Neural progenitor cell (in vitro differentiated cells): ENCODE measurements at regions not wholly inside any gene's neighbourhood (a gene's known extent, or its start where the extent isn't known, plus 50 kb on each side); places are given as distances from the start of the nearest gene placed in this dataset.

Source experiments
- CTCF ChIP-seq: fragments of 200-600 bp; sonication (generic); IDR thresholded peaks from 2 replicates; pipeline ENCODE4 v1.5.1; 2017; ENCODE audit warnings: antibody characterized with exemption, mild to moderate bottlenecking
- EZH2 ChIP-seq: fragments of 200-600 bp; sonication (generic); IDR thresholded peaks from 2 replicates; pipeline ENCODE4 v1.6.1; 2017; ENCODE audit warnings: antibody characterized with exemption, mild to moderate bottlenecking, moderate library complexity
- EZH2phosphoT487 ChIP-seq: fragments of 200-600 bp; sonication (generic); IDR thresholded peaks from 2 replicates; pipeline ENCODE4 v1.6.1; 2017; ENCODE audit warnings: antibody characterized with exemption

GRCh38 chr14:97844042-97844441 lies 1046.9 kb downstream of the VRK1 start:
- TF ChIP-seq CTCF (no peak), EZH2 (no peak), EZH2phosphoT487 (no peak)
